Islet of Langerhans (tissue), 1 donor: ENCODE measurements at regions not wholly inside any gene's neighbourhood (a gene's known extent, or its start where the extent isn't known, plus 50 kb on each side); places are given as distances from the start of the nearest gene placed in this dataset.
"Not testable (repeated sequence)": the region's sequence is repeated elsewhere in the genome, so short reads cannot be mapped to it uniquely, and the experiment has no call there.

ENCODE experiments used
- FAIRE-seq: peaks from one replicate; lab custom pipeline; 2011; peaks lifted over from hg19 to GRCh38; lab: Jason Lieb, UNC

DNA sequence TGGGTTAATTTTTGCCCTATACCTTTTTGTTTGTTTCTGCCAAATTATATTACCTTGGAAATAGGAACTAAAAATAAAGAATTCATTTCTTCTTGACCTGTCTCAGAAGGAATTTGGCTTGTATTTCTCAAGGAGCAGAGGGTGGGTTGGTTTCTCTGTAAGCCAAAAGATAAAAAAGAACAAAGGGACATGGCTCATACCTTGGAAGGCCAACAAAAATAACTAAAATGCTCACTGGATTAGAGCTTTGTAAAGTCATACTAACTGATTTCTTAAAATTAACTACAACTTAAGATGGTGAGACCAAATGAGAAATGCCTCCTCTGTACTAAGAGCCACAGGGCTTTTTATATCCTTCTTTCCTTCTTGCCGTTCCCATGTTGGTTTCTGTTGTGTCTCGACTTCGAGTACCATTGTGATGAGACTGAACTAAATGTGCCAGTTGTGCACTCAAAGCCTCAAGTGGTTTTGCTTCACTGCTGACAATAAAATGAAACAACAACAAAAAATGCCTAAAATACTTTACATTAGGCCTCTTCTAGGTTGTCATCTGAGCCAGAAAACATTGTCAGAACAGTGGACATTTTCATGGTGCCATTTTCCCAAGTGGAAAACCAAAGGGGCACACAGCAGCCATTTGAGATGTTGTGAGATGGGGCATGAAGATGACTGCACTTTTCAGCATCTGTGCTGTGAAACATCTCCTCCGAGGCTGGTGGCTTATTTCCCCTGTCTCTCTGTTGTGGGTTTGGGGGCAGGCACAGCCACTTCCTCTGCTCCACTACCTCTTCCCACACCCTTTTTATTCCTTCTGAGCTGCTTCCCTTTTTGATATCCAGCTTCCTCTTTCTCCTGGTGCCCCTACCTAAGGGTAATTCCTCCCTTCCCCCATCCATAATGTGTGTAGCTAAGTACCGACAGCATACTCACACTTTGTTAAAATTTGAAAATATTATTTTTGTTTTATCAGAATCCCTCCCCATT lies 51.8 kb upstream of the AGR3 start:
- no peak for FAIRE-seq

DNA sequence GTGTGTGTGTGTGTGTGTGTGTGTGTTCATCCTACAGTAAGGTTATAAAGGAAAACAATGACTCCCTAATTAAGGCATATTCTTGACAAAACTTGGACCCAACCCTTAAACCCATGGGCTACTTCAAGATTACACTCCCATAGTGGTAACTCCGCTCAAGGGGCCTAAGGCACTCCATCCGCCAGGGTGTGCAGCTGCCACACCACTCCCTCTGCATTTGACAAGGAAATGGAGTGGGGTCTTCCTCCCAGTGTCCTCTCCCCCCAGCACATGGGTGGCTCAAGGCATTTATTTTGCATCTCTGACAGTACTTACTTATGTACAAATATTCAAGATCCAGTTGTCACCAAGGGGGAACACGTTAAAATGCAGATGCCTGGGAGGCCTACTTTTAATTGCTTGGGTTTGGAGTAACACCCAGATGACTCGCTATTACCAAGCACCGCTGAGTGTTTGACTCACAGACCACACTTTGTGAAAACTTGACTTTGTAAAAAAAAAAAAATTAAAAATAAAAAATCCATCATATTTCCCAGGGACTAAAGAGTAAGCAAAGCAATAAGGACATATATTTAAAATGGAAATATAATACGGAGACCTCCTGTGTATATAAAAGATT lies 53.0 kb upstream of the AGR3 start:
- no peak for FAIRE-seq

DNA sequence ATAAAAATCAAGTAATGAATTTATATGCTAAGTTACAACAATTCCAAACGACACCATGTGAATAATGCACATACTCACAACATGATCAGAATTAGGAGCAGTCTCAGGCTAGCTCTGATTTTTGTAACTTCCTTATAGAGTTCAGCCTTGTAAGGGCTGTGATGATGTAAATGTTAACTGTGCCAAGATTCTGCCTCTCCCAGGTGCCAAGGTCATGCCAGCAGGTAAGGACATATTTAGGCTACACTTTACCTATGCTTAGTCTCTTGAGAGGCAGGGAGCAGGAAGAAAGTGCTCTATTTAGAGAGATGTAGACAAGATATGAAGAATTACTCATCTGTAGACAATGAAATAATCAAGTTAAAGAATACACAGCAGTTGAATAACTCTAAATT lies 53.6 kb upstream of the AGR3 start:
- no peak for FAIRE-seq

DNA sequence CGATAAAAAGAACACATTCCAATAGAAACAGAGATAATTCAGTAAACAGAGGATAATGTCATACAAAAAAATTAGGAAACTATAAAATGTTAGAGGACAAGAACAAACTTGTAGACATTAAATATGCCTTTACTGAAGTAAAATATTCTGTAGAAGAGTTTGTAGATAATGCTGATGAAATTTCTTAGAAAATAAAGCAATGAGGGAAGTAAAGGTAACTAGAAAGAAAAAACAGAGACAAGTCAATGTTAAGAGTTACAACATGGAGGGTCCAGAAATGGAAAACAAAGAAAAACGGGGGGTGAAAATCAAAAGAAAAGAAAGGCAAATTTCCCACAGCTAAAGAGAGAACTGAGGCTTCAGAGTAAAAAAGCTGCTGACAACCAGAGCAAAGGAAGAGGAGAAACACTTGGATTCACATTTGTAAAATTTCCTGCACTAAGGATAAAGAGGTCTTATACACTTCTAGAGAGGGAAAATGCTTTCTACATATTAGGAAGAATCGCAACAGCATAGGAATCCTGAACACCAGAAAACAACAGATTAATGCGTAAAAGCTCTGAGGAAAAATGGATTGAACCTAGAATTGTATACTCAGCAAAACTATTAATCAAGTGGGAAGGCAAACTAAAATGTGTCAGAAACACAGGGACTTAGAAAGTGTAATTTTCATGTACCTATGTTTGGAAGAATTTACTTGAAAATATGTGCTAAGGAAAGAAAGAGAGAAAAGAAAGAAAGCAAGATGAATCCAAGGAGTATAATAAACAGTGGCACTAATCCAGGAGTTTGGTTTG lies 55.0 kb upstream of the AGR3 start:
- no peak for FAIRE-seq

DNA sequence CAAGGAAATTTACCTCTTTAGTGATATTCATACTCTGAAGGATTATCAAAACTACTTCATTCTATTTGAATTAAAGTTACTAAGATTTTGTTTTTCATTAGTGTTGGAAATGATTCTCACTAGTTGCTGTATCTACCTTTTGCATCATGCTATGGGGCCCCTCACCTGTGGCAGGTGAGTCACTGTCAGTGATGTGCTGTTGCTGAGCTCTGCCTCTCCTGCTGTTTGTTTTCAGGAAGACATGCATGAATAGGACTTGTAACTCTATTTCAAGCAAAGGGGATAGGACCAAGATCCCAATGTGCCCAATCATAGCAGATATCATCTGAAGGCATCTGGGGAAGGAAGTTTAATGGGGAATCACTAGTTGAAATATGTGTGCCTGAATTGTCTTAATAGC lies 57.4 kb upstream of the AGR3 start:
- FAIRE-seq, result no peak

DNA sequence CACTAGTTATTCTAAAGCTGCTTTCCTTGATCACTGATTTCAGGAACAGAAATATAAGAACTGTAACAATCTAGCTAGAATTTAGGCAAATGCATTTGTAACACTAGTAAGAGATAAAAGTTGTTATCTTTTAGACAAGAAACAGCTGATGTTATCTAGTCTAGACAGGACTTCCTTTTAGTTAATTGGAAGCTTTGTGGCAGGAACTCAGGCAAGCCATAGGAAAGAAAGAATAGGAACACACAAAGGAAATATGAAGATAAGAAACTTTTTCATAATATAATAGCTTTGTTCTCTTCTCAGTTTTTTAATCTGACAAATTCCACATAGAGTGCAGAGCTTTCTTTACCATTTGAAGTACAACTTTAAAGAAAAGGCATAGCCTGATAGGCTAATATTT lies 59.0 kb upstream of the AGR3 start:
- FAIRE-seq, result no peak

DNA sequence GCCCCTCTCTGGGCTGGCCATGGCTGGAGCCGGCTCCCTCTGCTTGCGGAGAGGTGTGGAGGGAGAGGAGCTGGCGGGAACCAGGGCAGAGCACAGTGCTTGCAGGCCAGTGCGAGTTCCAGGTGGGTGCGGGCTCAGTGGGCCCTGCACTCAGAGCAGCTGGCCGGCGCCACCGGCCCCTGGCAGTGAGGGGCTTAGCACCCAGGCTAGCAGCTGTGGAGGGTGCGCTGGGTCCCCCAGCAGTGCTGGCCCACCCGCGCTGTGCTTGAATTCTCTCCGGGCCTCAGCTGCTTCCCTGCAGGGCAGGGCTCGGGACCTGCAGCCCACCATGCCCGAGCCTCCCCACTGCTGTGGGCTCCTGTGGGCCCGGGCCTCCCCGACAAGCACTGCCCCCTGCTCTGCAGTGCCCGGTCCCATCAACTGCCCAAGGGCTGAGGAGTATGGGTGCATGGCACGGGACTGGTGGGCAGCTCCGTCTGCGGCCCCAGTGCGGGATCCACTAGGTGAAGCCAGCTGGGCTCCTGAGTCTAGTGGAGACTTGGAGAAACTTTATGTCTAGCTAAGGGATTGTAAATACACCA lies 61.2 kb upstream of the AGR3 start:
- no peak for FAIRE-seq

DNA sequence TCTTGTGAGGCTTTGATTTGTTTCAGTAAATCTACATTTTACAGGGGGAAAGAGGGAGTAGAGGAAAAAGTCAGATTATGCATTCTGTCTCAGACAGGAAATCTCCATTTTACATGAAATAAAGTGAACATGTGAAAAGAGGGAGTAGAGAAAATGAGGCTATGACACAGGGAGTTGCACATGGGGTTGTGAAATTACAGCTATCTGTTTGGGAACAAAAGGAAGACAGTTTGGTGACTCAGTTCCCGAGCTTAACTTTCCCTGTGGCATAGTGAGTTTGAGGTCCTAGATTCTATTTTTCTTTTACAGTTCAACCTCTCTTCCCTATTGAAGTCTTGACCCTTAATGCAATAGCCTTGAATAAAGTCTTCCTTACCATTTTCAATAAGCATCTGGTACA lies 63.2 kb upstream of the AGR3 start:
- no peak for FAIRE-seq

DNA sequence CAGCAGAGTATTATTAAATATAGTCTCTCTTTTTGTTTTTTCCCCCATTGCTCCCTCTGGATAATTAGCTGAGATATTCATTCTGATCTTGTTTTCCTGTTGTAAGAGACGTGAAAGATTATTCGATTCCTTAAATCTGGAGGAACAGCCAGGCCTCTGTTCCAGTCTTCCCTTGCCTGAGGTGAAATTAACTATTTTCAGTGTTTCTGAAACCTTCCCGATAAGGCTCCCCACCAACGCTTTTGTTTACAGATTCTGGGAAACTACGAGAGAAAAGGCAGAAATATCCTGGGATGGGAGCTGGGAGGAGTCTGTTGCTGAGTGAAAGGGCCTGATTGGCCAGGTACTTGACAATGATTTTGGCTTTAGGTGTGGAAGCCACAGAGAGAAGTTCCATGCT lies 63.6 kb upstream of the AGR3 start:
- no peak for FAIRE-seq

DNA sequence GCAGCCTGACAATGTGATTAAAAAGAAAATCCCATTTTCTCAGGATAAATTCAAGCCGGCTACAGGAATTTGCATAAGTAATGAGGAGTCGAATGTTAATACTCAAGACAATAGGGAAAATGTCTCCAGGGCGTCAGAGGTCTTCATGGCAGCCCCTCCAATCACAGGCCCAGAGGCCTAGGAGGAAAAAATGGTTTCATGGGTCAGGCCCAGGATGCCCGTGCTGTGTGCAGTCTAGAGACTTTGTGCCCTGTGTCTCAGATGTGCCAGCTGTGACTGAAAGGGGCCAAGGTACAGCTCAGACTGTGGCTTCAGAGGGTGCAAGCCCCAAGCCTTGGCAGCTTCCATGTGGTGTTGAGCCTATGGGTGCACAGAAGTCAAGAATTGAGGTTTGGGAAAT lies 66.3 kb upstream of the AGR3 start:
- not testable (repeated sequence) for FAIRE-seq

DNA sequence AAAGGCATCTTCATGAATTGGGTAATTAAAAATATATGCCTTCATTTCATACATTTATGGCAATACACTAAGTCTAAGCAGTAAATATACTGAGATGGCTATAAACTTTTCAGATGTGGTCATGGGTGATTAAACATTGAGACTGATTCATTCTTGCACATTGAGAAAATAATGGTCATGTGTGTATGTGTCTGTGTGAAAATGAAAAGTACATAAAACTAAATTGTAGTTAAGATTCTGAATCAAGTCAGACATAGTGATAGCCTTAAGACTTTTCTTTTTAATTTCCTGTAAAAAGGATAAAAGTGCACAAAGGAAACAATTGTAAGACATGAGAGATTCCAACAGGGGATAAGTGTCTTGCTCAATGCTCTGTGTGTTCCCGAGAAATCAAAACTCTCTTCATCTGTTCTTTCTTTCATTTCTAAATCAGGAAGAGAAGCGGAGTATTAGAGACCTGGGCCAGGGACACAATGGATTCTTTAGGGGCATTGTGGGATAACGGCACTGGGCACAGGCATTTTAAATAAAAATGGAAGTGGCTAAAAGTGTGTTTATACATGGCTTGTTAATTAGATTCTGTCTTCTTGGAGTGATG lies 69.8 kb upstream of the AGR3 start:
- no peak for FAIRE-seq

DNA sequence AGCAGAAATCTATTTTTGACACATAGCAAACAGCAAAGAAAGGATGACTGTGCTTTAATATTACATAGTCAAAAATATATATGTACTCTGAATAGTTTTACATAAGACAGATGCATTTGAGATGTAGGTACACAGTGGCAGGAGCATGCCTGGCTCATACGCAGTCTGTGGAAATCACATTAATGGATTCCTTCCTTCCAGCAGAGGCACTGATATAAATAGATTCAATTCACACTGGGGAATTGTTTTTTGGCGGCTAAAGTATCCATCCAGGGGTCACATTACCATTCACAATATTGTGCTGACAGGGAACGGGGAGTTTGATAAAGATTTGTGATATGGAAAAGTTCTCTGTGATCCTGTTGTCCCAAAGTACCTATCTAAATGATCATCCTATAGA lies 72.5 kb upstream of the AGR3 start:
- FAIRE-seq, result no peak

DNA sequence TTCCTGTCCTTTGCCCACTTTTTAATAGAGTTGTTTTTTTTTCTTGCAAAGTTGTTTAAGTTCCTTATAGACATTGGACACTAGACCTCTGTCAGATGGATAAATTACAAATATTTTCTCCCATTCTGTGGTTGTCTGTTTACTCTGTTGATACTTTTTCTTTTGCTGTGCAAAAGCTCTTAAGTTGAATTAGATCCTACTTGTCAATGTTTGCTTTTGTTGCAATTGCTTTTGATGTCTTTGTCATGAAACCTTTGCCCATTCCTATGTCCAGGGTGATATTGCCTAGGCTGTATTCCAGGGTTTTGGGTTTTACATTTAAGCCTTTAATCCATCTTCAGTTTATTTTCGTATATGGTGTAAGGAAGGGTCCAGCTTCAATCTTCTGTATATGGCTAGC lies 76.9 kb upstream of the AGR3 start:
- FAIRE-seq, result no peak

DNA sequence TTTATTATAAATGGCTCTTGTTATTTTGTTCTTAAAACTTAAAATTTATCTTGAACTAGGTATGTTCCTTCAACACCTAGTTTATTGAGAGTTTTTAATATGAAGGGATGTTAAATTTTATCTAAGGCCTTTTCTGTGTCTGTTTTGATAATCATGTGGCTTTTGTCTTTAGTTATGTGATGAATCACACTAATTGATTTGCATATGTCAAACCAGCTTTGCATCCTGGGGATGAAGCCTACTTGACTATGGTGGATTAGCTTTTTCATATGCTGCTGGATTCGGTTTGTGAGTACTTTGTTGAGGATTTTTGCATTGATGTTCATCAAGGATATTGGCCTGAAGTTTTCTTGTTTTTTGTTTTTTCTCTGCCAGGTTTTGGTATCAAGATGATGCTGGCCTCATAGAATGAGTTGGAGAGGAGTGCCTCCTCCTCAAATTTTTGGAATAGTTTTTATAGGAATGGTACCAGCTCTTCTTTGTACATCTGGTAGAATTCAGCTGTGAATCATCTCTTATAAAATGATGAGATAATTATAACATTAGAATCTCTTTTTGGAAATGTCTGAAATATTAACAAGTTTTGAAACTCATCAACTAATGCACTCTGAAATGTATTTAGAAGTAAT lies 78.7 kb upstream of the AGR3 start:
- no peak for FAIRE-seq

DNA sequence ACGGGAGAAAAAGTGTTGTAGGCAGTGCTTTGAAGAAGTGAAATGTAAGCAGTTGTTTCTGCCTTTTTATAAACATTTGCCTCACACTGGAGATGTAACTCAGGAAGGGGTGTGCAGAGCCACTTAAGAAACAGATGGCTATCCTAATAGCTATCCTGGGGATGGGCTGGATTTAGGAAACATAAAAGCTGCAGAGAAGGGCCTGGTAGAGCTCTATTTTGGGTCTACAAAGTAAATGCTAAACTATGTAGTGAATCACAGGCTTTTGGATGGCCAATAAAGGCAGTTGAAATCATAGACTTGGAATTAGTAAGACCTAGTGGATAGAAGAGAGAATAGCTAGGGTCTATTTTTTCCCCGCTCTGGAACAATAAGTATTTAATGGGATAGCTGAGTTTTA lies 79.9 kb upstream of the AGR3 start:
- FAIRE-seq, result no peak

DNA sequence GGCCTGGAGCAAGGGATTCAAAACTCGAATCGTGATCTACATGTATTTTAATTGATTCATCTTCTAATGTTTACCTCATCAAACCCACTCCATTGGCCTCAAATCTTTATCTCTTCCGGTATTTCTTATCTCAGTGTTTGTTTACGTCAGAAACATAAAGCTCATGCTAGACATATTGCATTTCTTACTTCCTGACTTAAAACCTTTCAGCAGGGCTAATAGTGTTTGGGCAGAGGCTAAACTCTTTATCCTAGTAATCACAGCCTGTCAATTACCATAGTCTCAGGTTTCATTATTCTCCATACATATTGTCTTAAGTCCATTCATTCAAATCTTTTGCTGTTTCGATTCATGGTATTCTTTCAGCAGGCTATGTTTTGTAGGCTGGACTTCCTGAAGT lies 81.3 kb upstream of the AGR3 start:
- FAIRE-seq, result no peak

DNA sequence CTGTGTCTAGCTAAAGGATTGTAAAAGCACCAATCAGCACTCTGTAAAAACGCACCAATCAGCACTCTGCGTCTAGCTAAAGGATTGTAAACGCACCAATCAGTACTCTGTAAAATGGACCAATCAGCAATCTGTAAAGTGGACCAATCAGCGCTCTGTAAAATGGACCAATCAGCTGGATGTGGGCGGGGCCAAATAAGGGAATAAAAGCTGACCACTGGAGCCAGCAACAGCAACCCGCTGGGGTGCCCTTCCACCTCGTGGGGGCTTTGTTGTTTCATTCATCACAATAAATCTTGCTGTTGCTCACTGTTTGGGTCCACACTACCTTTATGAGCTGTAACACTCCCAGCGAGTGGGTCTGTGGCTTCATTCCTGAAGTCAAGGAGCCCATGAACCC lies 83.9 kb upstream of the AGR3 start:
- not testable (repeated sequence) for FAIRE-seq

DNA sequence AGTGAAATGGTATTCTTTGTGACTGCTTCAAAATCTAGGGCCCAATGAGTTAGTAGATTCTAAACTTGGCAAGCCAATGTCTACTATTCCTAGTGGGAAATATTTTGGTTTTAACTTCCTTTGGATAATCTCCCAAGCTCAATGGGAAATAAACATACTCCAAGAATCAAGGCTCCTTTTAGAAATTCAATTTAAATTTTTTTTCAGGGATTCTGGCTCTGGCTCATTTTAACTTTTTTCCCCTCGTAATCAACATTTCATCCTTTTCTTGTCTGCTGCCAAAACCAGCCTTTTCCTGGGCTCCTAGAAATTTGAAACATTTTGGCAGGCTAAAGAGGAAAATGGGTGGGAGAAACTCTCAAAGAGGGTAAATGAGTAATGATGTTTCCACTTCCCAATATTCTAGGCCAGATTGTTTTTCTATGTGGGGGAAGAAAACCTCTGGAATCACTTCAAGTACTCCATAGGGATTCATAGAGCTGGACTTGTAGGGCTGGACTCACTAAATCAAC lies 85.6 kb upstream of the AGR3 start:
- FAIRE-seq, result no peak

DNA sequence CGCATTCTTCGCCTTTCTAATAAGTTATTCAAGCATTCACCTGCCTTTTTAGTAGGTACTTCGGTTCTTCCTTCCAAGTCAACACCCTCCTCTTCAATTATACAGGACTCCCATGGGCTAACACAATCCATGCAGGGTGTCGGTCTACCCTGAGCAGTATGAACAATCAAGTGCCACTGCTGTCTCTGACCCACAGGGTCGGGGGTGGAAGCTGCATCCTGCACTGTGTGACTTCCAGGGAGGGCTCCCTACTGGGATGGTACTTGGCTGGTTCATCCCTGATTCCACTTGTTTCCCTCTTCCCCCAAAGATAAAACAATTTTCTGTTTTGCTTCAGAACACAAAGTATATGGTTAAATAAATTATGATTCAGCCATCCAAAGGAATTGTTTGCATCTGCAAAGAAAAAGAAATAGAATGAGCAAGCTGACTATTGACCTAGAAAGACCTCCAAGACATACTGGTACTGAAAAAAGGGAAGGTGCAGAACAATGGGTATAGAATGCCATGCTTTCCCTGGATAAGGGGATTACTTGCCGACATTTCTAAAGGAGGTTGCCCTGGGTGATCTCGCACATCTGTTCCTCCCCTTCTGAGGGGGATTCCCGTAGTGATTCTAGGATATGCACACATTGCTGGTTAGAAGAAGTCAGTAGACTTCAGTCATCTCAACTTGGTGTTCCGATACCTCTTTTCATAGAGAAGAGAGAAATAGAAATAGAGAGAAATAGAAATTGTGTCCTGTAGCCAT lies 89.1 kb upstream of the AGR3 start:
- no peak for FAIRE-seq

DNA sequence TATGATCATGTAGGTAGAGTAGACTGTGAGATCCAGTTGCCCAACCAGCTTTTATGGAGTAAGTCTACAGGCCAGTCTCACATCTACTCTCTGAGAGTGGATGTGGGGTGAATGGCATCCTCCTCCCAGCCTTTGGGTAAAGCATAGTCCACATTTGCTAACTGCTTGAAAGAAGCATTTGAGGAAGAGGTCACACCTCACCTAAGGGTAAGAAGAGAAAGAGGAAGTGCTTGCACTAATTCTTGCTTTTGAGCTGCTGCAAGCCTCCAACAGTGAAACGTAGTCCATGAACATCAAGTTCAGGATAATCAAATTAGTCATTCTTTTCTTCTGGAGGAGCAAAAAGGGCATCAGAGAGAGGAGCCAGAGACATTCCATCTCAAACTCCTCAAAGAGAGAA lies 93.9 kb upstream of the AGR3 start:
- FAIRE-seq, result no peak
